ENCODE measurements at regions not wholly inside any gene's neighbourhood (a gene's known extent, or its start where the extent isn't known, plus 50 kb on each side); places are given as distances from the start of the nearest gene placed in this dataset.

- TF ChIP-seq CTCF (IDR thresholded peaks at IDR 0.05) (no peak), EP300 (IDR thresholded peaks at IDR 0.05) (no peak), POLR2A (IDR thresholded peaks at IDR 0.05) (no peak), POLR2AphosphoS5 (IDR thresholded peaks at IDR 0.05) (no peak)
Measured at GRCh38 chr4:110710070-110710469, 87.2 kb upstream of the PITX2 start.
